ENCODE measurements at regions not wholly inside any gene's neighbourhood (a gene's known extent, or its start where the extent isn't known, plus 50 kb on each side); places are given as distances from the start of the nearest gene placed in this dataset.

DNA sequence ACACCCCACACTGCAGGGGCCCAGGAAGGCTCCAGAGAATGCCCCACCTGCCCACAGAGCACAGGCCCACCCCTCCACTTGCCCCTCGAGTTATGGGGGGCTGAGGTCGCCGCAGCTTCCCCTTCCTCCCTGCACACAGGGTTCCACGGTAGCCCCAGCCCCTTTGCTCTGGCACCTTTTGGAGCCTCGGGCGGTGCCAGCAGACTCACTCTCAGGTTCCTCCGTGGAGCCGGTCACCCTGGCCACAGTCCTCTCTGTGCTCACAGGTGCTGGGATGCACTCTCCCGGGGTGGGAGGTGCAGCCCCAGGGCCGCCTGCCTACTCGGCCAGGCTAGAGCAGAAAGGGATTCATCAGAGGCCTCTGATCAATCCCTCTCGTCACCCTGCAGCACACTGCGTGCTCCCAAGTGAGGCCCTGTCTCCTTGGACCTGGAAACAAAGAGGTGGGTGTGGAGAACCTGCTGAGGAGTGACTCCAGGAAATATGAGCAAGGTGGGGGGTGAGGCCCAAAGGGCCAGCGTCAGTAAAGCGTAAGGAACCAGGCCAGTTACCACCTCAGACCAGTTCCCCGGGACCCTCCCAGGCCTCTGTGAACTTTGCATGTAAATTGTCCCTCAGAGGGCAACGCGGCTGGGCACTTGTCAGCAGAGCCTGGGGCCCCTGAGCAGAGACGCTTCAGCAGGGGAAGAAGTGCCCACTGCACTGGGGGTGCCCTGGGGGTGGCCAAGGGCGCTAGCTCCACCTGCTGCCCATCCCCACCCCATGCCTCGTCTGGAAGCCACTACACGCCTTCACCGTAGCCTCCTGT, 167.8 kb downstream of the OLFM1 start:
- DNase-seq = no peak

DNA sequence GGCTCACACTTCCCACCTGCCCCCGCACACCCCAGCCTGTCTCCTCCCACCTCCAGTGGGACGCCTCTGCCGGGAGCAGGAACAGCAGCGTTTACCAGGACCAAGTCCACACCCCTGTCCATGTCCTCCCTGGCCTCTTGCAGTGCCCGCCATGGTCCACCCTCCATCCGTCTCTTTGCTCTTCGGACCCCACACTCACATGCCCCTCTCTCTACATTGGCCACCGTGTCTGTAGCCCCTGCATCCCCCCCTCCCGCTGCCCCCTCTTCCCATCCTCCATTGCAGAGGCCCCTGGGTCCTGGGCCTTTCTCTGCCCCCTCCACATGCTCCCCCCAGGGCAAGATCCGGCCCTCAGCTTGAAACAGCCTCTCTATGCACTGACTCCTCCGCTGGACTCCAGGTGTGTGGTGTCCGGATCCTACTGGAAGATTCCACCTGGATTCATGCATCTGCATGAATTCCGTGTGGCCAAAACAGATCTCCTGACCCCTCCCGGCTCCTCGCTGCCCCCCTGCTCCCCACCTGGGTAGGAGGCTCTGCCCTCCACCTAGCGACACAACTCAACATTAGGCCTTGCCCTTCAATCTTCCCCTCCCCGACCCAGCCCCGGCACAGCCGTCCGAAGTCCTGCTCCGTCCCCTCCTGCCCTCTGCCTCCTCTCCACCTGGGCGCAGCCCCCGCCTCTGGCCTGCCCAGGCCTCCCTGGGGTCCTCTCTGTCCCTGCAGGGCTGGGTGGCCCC, 168.5 kb downstream of the OLFM1 start:
- no peak for DNase-seq

DNA sequence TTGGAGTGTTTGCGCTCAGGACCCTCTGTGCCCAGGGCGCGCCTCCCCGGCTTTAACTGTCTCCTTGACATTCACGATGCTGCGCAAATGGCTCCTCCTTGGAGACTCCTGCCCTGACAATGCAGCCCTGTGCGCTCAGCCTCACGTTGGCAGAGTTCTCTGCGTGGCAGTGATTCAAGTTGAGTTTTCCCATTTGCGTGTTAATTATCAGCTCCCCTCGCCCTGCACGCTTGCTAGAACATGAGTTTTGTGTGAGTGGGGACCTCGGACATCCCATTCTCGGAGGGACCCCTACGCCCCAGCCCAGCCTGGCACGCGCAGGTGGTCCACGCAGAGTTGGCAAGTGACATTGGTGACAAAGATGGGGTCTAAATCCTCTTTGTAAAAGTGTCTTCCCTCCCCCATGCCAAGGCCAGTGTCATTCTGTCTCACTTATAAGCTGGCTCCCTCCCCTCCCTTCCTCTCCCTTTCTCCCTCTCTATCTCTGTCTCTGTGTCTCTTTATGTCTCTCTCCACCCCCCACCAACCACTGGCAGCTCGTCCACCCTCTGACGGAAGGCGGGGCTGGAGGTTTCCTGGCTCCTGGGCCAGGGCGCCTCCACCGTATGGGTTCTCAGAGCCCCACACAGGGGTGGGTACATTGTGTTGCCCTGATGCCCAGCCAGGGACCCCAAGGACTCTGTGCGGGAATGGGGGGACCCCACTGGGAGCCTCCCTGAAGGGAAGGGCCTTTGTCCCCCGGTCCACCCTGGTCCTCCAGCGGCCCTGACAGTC, 169.3 kb downstream of the OLFM1 start:
- DNase-seq = no peak

- DNase-seq = no peak
Measured at GRCh38 chr9:135258461-135258860, 171.0 kb downstream of the OLFM1 start.

DNA sequence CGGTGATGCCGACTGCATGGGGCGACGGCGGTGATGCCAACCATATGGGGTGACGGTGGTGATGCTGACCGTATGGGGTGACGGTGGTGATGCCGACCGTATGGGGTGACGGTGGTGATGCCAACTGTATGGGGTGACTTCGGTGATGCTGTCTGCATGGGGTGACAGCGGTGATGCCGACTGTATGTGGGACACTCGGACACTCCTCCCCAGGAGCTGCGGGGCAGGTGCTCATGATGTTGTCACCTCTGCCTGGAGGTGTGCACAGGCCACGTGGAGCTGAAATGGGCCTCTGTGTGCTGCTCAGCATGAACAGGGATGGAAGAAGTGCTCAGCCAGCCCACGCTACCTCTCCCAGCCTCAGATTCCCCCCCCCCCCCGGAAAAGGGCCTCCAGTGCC, 171.8 kb downstream of the OLFM1 start:
- no peak for DNase-seq

GRCh38 chr9:135260221-135261180, 173.0 kb downstream of the OLFM1 start:
- no peak for DNase-seq

DNA sequence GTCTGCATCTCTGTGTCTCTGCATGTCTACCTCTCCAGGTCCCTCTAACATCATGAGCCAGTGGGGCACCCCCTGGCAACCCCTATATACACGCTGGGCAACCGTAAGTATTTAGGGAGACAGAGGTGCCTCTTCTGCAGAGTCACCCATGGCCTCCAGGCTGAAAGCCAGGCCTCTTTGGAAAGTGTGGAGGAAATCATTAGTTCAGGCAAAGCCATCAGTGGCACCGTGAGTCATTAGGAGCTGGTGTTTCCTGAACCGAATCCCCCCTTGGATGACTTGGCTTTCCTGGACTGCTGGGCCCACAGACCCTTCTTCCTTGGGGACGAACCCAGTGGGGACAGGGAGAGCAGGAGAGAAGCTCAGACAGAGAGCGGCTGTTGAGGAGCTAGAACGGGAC, 174.8 kb downstream of the OLFM1 start:
- no peak for DNase-seq

- no peak for DNase-seq
Measured at GRCh38 chr9:135263511-135263910, 176.0 kb downstream of the OLFM1 start.

GRCh38 chr9:135265931-135266330, 178.5 kb downstream of the OLFM1 start:
- no peak for DNase-seq

GRCh38 chr9:135267191-135267809, 179.8 kb downstream of the OLFM1 start:
- no peak for DNase-seq

- no peak for DNase-seq
Measured at GRCh38 chr9:135268031-135268430, 180.6 kb downstream of the OLFM1 start.

DNA sequence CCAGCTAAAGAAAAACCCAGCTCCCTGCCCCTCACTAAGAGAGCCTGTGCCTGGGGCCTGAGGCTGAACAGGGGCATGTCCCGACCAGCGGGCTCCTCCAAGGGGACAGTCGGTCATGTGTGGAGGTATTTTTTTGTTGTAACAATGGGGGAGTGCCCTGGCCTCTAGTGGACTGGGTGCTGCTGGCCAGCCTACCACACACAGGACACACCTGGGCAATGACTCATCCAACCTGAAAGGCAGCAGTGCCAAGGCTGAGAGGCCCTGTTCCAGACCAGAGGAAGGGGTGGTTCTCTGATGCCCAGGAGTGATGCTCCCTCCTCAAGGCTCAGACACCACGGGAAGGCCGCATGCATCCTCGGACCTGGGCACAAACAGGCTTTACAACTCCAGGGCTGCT, 181.5 kb downstream of the OLFM1 start:
- DNase-seq = no peak

DNA sequence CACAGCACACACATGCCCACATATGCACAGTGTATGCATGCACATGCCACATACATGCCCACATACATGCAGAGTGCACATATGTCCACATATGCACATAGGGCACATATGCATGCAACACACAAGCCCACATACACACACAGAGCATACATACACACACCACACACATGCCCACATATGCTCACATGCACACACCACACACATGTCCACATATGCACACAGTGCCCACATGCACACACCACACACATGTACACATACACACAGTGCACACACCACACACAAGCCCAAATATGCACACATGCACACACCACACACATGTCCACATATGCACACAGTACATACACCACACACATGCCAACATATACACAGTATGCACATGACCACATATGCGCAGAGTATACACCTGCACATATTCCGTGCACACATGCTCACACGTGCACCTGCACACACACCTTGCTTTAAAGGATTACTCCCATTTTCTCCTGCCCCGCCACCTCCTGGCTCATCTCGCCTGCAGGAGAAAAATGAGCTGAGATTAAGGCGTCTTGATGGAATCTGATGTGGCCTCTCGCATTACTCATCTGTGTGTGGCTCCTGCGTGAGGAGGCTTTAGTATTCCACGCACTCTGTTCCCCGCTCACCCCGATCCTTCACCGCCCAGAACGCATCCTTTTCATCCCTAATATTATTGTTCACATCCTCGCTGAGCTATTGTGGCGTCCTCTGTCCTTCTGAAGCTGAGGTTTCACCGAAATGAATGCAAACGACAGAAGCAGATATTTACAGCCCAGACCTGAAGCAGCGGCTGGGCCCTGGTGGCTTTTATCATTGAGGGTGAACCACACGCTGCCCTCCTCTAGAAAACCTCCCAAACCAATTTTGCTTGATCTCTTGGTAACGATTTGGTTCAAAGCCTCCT, 182.7 kb downstream of the OLFM1 start:
- DNase-seq = no peak

- no peak for DNase-seq
Measured at GRCh38 chr9:135271425-135271824, 184.0 kb downstream of the OLFM1 start.

DNA sequence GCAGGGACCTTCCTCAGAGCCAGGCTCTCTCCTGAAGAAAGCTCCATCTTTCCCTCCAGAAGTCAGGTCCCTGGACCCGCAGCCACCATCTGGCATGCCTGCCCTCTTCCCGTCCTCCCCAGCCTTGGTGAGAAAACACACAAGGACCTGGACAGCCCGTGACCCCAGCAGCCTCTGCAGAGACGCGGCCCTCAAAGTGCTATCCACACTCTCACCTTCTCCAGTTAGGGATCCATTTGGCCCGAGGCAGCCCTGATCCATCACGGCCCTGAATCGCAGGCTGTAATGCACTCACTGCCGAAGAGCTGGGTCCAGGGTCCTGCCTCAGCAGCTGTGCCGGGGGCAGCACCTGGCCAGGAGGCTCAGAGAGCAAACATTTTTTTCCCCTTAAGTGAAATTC, 185.1 kb downstream of the OLFM1 start:
- DNase-seq = no peak

GRCh38 chr9:135273008-135273407, 185.5 kb downstream of the OLFM1 start:
- no peak for DNase-seq

DNA sequence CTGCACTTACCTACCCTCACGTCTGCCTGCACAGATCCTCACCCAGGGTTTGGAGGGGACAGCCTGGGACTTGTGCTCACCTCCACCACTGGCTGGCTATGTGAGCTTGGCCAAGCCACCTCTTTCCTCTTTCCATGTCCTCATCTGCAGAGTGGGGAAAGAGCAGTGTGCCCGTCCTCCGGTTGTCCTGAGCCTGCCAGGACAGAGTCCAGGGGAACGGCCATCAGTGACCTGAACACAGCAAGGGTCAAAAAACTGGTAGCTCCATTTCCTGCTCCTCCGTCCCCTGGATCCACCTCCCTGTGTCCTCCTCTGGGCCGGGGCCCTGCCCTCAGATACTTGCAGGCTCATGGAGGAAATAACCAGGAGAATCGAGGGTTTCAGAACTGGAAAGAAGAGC, 187.7 kb downstream of the OLFM1 start:
- no peak for DNase-seq

GRCh38 chr9:135275571-135276289, 188.3 kb downstream of the OLFM1 start:
- DNase-seq = no peak

- no peak for DNase-seq
Measured at GRCh38 chr9:135277219-135278201, 190.0 kb downstream of the OLFM1 start.
